ENCODE measurements at regions not wholly inside any gene's neighbourhood (a gene's known extent, or its start where the extent isn't known, plus 50 kb on each side); places are given as distances from the start of the nearest gene placed in this dataset.
"Not testable (repeated sequence)": the region's sequence is repeated elsewhere in the genome, so short reads cannot be mapped to it uniquely, and the experiment has no call there.

DNA sequence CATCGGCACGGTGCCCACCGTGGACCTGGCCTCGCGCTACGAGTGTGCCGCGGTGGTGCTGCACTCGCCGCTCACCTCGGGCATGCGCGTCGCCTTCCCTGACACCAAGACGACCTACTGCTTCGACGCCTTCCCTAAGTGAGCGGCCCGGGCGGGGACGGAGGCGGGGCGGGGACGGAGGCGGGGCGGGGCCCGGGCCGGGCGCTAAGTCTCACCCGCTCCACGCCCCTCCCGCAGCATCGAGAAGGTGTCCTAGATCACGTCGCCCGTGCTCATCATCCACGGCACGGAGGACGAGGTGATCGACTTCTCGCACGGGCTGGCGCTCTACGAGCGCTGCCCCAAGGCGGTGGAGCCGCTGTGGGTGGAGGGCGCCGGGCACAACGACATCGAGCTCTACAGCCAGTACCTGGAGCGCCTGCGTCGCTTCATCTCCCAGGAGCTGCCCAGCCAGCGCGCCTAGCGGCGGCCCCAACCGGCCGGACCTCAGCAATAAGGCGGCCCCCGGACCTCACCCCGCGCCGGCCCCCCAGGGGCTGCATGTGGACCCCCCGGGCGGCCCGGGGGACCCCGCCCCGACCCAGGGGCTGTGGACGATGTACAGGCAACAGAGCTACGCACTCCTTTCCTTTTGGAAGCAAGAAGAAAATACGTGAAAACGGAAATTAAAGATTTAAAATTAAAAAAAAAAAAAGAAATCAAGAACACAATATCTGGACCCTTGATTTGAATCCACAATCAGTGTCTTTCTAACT, 198.8 kb downstream of the USP22 start:
- DNase-seq (ENCODE audit: low spot score): not testable (repeated sequence)

DNA sequence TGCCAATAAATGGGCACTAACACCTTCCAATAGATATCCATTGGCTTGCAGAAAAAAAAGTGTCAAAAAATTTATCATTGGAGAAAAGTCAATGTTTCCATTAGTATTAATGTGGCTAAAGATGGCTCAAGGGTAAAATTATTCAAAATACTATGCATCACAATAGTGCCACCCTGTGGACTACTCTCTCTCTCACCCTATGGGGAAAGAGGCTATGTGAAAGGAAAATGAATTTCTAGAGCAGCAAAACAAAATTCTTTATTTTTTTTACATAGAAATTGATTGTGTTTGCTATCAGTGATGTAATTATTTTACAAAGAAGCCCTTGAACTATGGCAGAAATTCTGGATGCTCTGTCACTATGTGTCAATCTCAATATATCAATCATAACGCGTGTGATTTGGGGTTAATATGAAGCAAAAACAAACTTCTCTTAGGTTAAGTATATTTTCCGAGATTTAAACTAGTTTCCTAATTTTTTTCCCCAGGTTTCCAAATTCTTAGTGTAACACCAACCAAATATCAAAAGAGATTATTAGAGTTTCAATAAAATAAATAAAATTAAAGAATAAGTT, 193.9 kb downstream of the USP22 start:
- DNase-seq (ENCODE audit: low spot score): not testable (repeated sequence)

DNA sequence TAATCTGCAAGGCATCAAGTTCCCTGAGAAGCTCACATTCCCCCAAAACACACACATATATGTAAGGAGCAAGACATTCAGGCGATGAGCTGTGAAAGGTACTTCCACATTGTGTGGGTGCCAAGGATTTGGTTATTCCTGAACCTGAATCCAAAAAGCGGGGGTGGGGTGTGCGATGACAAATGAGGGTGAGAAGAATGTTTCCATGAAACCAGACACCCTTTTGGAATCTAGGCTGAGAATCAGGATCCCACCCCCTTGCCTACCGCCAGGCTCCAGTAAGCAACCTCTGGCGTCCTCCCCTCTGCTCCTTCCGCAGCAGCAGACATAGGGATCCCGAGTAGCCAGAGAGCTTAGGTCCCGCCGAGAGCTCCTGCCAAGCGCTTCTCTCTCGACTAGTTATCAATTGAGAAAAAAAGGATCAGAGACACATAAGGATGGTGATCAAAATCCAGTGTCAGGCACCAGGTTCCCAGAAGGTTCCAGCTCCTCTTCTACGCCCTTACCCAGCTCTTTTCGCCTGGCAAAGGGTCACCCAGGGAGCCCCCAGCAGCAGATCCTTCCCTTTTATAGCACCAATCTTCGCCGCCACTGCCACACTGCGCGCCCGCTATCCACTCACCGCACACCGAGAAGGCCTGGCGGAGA, 191.1 kb downstream of the USP22 start:
- DNase-seq (ENCODE audit: low spot score): not testable (repeated sequence)

DNA sequence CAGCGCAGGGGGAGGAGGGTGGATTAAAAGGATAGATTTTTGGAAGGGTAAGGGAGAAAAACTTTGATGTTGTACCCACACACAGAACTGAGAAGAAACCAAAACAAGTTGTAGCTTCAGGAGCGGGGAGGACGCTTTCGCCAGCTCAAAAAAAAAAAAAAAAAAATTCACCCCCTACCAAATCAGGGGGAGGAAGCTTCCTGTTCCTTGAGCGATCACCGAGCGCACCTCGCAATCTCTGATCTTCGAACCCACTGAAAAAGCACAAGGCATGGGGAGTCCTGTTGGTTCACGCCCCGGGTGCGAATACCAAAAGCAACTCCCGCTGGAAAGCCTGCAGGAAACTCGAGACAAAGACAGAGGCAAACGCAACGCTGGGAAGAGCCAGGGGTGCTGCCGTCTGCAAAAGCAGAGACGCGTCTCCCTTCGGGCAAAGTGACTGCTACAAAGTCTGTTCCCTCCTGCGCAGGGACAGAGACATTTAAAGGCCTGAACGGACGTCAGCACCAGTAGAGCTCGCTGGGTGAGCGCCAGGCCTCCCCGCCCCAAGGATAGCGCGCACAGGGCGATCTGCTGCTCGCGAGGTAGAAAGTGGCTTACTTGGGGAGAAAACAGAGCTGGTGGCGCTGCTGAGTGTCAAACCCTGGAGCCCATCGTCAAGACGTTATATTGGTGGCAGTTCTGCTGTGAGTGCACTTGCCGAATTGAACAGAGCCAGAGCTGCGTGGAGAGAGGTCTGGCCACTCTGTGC, 190.4 kb downstream of the USP22 start:
- peak; percentile 72 for DNase-seq (ENCODE audit: low spot score)

DNA sequence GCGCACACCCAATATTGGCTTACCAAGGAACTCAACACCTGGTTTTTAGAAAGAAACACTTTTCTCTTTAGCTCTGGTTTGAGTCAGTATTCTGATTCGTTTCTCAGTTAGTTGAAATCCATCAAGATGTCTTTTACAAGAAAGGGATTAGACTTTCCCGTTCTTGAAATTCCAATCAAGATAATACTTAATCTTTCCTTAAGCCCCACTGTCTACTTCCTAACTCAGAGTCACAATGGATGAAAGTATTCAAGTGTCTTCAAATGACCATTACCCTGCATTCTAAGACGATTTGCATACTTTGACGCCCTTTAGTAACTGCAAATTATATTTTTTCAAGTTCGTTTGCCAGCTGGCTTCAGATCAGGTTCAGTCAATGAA, 189.8 kb downstream of the USP22 start:
- DNase-seq (ENCODE audit: low spot score): no peak

DNA sequence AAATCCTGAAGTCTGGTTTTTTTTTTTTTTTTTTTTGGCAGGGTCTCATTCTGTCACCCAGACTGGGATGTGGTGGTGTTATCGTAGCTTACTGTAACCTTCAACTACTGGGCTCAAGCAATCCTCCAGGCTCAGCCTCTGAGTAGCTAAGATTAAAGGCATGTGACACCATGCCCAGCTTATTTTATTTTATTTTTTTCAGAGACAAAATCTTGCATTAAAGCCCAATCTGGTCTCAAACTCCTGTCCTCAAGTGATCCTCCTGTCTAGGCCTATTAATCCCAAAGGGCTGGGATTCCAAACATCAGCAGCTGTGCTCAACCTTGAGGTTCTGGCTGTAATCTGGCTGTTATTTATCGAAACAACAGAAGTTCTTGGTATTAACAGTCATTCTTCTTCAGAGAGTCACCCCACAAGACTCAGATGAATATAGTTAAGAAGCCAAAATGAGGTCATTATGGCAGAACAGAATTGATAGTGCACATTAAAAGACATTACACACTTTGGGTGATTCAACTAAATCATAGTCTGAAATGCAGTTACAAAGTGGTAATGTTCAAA, 186.8 kb downstream of the USP22 start:
- DNase-seq (ENCODE audit: low spot score): not testable (repeated sequence)

DNA sequence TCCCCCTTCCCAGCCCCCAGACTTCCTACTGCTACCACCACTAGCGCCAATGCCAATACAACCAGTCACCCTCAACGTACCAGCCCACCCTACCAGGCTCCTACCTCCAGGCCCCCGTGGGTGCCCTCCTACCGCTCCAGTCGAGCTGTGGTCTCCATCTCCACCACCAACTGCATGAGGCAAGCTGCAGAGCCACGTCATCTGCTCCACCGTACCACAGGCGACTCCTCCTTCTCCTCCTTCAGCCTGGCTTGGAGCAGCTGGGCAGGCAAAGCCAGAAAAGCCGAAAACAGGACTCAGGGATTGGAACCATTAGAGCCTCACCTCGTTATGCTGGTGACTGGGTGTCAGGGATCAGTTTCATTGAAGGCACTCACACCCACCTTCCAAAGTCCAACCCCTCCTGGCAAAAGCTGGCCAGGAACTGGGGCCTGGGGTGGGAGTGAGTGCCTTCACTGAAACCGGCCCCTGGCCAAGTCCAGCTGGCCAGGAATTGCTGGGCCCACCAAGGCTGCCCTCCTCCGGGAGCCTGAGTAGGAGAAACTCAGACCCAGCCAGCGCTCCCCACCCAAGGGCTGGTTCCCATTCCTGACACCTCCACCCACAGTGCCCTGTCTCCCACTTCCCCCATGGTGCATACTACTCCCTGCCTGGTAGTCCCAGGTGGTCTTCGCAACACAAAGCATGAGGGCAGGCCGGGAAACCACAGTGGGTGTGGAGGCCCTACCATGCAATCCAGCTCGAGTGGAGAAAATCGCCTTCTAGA, 176.2 kb downstream of the USP22 start:
- not testable (repeated sequence) for DNase-seq (ENCODE audit: low spot score)

DNA sequence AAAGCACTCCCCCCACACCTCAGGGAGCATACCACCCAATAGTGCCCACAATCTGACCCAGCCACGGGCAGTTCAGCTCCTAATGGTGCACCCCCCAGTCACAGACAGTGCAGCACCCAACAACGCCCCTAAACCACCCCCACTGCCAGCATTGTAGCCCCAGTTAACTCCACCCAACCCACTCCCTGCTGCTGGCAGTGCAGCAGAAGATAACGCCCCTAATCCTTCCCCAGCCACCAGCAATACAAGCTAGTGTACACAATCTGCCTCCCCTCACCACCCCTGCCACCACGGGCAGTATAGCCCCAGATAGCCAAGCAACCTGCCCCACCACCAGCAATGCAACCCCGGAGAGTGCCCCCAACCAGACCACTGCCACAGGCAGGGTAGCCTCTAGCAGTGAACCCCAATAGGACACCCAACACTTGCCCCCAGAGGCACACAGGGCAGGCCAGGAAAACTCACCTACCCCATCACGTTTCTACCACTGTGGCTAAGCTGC, 175.3 kb downstream of the USP22 start:
- not testable (repeated sequence) for DNase-seq (ENCODE audit: low spot score)

DNA sequence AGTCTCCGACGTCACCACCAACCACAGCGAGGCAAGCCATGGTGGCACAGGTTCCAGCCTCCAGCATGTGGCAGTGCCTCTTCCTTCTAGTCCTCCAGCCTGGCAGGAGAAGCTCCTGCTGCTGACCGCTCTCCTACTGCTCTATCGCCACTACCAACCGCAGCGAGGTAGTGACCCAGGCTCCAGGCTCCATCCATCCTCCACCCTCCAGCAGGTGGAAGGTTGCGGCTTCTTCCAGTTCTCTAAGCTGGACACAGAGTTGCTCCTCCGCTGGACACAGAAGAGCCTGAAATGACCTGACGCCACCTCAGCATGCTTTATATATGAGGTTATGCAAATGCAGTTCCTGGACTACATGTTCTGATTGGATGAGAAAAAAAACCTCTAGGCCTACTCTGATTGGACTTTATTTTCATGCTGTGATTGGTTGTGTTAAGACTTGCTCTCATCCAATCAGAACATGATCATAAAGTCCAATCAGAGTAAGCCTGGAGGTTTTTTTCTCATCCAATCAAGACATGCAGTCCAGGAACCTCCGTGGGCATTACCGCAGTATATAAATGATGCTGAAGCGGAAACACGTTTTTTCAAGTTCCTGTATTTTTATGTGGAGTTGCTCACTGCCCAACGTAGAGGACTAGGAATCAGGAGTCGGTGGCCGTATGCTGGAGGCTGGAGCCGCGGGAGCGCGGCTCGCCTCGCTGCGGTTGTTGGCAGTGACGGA, 174.7 kb downstream of the USP22 start:
- DNase-seq (ENCODE audit: low spot score): not testable (repeated sequence)

DNA sequence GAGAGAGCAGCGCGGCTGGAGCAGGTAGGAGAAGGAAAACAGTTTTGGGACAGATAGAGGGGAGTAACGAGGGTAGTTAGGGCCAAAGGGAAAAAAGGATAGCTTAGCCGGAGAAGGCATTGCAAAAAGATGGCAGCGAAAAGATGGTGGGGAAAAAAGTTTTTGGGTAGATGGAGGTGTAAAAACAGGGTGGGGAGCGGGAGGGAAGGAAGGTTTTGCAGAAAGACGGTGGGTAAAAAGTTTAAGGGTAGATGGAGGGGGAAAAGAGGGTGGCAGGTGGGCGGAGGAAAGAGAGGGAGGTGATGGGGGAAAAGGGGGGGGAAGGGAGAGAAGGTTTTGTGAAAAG, 174.2 kb downstream of the USP22 start:
- DNase-seq (ENCODE audit: low spot score): not testable (repeated sequence)

DNA sequence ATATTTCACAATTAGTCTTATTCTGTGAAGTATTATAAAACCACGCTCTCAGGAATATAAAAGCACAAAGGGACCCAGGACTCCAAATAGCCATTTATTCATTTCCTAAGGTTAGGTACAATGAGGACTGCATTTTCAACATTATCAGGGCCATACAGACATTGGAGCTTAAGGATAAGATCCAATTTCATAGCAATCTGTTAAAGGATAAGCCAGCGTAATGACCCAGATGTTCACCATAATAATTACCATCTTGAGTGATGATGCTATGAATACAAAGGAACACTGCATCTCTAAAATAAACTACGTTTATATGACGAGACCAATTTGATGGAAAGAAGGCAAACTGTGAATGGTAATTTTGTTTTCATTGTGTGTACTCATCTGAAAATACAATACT, 169.6 kb downstream of the USP22 start:
- not testable (repeated sequence) for DNase-seq (ENCODE audit: low spot score)

DNA sequence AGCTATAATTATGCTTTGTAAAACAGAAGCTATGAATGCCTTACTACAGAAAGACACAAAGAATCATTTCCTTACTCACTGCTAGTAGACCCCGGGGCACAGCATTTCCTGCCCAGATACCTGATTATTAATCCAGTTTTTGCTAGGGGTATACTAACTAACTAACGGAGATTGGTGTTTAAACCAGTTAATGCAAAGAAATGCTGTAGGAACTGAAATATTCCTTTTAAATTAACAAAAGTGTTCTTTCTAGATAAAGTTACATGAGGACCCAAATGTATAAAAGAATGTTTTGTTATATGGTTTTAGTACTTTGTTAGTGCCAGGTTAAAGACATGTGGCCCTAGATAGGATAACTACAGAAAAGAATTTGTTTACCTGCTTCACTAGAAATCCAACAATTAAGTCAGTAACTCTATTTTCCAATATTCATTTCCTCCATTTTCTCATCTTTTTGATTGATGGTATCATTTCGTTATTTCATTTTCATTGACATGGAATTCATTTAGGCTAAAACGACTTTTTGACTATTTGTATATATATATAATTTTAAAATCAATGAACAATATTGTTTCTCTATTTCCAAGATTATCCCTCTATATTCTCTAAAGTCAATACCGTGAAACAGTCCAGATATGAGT, 169.0 kb downstream of the USP22 start:
- not testable (repeated sequence) for DNase-seq (ENCODE audit: low spot score)

DNA sequence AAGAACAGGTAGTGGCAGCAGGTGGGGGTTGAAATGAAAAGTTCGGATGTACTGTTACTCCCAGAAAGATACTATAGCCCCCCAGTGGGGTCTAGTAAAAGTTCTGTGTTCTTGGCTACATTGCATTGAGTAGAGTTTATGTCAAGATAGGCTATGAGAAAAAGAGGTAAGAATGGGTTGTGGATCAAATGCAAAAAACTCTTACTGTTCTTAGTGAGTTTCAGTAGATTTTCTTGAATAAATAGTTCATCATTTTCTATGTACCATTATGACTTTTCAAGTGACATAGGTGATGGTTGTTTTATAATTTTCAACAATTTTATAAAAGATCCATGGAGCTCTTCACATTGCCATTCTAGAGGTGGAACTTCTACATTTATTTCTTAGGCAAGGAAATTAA, 165.4 kb downstream of the USP22 start:
- not testable (repeated sequence) for DNase-seq (ENCODE audit: low spot score)

DNA sequence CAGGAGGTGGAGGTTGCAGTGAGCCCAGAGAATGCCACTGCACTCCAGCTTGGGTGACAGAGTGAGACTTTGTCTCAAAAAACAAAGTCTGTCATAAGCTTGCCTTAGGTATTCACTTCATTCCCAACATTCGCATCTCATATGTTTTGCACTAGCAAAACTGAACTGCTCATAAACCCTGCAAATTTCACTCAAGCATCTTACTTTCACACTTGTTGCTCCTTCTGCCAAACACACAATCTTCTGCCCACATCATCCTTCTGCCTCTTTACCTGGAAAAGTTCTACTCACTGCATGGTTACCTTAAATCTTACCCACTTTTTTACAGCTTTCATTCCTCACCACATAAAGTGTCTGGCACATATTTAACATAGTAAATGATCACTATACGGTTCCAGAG, 152.5 kb downstream of the USP22 start:
- DNase-seq (ENCODE audit: low spot score): no peak

DNA sequence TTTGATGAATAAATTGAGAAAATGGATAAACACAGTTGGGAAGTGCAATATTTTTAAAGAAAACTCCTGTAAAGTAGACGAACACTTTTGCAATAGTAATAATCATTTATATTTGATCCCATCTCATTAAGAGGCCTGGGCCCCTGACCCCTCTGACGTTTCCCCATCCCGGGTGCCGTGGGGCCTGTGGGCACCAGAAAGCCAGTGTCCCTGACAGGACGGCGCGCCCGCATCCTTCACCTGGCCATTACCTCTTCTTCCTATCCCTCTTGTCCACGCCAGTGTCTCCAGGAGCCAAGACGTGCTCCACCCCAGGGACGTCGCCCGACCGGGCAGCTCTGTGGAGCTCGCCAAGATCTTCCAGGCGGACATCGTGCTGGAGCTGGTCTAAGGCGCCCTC, 147.4 kb downstream of the USP22 start:
- DNase-seq (ENCODE audit: low spot score): not testable (repeated sequence)

DNA sequence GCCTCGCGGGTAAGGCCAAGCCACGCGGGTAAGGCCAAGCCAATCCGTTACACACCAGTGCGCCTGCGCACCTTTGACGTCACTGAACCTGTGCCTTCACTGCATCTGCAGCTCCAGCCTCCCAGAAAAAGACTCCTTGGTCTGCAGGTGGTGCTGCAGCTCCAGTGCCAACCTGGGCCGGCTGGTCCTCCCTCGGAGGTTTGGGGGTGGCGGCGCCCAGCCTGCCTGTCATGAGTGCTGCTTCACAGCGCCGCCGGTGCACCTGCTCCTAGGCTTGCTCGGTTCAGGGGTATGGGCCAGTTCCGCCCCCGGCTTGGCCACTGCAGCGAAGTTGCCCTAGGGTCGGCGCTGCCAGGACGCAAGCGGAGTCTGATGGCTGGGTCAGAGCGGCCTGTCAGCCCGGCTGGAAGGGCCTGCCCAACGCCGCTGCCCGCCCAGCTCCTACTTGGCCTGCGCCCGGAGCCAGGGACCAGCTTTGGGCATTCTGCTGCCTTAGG, 146.6 kb downstream of the USP22 start:
- no peak for DNase-seq (ENCODE audit: low spot score)

DNA sequence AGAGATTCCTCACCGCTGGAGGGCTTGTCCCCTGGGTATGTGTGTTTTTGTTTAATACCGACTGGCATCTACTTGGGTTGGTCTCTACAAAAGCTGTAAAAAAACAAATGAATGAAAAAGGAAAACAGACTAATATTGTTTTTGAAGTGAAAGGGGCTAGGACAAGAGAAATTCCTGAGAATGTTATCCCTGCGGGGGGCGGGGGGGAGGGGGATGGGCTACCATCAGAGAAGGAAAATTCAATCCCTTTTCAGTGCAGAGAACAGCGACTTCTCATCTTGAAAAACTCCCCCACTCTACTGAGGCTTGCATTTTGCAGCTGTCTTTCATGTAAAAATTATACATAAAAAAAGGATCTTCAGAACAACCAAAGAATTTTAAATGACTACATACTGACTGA, 144.1 kb downstream of the USP22 start:
- DNase-seq (ENCODE audit: low spot score): not testable (repeated sequence)

DNA sequence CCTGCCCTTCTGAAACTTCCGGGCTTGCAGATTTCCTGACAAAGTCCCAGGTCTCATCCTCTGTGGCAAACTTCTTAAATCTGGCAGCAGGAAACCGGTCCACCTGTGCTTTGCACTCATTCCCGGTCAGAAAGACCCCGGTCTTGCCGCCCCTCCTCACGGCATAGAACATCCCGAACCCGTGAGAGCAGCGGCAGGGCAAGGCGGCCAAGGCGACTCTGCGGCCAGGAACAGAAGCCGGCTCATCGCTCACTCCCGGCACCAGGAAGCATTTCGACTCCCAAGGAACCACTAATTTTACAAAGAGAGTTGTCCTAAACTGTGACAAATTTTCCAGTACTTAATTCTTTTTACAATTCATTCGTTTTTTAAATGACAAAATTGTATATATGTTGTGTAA, 140.3 kb downstream of the USP22 start:
- DNase-seq (ENCODE audit: low spot score): not testable (repeated sequence)

DNA sequence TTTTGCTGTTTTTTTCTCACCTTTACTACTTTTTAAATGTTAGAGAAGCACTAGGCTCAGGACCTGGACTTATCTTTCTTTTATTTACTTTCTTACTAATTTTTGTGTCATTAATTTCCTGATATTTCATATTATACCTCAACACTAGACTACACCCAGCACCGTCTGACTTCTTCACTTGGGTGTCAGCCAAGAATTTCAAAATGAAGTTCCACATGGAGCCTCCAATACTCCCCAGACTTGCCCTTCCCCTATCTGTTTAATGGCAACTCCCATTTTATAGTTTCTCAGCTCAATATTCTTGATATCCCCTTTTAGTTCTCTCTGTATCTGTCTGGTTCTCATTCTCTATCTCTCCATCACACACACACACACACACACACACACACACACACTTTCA, 139.3 kb downstream of the USP22 start:
- DNase-seq (ENCODE audit: low spot score): not testable (repeated sequence)
